ENCODE measurements at regions not wholly inside any gene's neighbourhood (a gene's known extent, or its start where the extent isn't known, plus 50 kb on each side); places are given as distances from the start of the nearest gene placed in this dataset.

DNA sequence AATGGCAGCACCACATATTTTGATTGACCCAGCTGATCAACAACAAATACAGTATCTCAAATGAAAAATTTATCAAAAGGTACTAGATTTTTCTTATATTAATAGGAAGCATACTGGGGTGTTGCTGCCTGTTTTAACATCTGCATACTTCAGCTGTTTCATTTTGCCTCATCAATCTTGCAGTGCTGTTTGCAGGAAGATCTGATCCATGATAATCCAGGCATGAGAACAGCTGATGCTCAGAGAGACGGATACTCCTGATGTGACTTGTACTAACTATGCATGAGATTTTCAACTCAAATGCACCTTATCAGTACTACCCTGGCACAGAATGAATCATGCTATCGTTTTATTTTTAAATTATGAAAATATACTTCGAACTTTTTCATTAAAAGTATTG, 2136.8 kb downstream of the PCDH9 start:
- DNase-seq: no peak

DNA sequence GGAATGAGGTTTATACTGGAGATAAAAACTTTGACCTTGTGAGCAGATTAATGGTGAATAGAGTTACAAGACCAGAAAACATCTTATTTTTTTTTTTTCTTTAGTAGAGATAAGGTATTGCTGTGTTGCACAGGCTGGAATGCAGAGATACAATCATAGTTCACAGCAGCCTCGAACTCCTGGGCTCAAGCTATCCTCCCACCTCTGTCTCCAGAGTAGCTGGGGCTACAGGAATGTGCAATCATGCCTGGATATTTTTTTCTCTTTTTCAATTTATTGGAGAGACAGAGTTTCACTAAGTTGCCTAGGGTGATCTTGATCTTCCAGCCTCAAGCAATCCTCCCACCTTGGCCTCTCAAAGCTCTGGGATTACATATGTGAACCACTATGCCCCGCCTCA, 2139.1 kb downstream of the PCDH9 start:
- DNase-seq: no peak

DNA sequence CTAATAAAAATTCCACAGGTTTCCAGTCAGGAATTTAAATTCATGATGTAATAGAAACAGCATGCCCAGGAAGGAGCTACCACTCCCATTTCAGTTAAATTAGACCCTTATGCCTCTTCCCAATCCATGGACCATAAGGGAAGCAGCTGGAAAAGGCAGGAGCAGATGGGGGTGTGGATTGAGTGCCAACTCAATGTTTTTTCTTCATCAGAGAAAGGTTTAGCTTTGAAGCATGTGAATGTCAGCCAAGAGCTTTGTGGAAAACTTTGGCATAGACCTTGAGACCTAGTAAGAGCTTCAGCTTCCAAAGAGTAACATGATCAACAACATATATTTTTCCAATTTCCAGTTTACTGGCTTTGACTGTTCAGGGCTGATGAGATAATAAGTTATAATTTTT, 2139.9 kb downstream of the PCDH9 start:
- DNase-seq: no peak

DNA sequence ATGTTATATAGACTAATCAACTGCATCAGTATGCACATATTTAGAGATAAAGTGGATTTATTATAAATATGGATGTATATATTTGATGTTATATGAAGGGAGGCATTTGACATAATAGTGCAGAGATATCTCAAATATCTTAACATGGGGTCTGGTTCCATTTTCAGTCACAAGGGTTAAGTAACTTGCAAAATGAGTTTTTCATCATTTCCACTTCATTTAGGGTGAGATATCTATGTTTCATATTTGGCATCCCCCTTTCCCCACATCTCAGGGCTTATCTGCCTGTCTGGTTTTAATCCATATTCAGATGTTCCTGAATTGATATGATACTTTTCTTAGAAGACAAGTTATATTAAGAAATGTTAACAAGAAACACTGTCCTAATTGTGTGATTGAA, 2141.2 kb downstream of the PCDH9 start:
- DNase-seq: no peak

DNA sequence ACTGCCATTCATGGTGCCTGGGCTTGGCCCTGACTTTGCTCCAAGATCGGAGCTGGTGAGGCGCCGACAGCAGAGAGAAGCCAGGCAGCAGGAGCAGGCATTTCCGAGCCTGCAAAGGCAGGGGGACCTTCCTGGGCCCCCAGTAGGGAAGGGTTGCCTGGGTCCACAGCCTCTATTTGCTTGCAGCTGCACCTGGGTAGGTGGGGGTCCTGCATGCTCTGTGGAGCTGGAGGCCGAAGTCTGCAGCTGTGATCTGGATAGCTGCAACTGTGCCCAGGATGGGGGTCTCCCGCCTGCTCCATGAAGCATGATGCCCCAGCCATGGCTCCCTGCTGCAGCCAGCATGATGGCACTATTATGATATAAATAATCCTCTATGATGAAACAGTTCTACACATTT, 2144.2 kb downstream of the PCDH9 start:
- DNase-seq: no peak

DNA sequence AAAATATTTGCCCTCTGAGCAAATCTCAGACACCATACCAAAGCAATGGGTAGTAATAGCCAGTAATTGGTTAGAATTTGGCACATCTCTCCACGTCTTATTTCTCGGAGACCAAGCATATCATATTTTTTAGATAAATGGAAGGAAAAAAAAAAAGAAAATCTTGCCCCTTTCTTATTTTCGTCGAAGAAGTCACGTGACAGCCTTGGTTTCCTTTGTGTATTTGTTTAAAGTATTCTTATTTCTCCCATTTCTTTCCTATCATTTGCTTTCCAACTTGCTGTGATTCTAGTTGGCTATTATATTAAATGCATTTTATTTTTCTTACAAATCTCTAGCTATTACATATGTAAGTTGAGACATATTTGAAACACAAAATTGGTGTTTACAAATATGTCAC, 2155.9 kb downstream of the PCDH9 start:
- no peak for DNase-seq

DNA sequence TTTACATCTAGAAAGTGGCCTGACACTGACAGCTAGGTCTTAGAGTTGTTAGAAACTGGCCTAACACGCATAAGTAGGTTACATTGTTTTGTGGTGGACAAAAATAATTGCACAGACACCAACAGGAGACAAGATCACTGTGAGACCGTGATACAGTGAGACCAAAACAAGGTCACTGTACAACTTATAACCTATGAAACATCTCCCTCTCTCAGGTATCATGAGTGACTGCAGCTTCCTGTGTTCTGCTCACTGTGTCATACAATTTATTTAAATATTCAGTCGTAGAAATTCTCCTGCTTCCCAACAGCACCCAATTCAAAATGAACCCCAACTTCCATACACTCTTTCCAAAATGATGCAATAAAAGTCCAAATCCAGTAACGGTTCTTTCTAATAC, 2165.2 kb downstream of the PCDH9 start:
- DNase-seq: no peak

DNA sequence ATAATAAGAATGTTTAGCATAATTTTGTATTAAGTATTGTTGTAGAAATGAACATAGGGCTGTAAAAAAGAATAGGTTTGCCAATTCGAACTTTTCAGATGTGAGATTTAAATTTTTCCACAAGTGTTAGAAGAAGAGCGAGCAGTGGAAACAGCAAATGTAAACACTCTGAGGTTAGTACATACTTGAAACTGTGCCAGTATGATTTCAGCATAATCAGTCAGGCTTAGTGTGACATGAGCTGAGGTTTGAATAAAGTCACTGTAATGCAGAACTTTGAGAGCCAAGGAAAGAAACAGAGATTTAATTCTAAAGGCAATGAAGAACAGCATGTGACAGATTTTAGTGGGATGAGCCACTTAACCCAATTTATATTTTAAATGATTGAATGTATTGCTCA, 2166.4 kb downstream of the PCDH9 start:
- no peak for DNase-seq

DNA sequence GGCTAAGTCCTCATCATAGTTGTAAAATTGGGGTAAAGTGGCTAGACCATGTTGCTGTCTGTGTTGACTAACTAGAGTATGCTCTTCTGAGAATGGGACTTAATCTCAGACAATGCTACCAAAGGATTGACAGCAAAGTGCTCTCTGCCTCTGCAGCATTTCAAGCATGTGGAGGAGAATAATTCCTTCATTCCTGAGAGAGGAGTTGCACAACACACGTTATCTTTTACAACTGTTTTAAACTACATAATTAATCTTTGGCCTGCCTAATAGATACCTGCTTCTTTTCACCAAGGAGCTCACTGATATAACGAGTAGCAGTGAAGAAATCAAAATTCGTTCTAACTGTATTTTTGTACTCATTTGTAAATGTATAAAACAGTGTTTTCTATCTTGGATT, 2172.2 kb downstream of the PCDH9 start:
- DNase-seq: no peak

DNA sequence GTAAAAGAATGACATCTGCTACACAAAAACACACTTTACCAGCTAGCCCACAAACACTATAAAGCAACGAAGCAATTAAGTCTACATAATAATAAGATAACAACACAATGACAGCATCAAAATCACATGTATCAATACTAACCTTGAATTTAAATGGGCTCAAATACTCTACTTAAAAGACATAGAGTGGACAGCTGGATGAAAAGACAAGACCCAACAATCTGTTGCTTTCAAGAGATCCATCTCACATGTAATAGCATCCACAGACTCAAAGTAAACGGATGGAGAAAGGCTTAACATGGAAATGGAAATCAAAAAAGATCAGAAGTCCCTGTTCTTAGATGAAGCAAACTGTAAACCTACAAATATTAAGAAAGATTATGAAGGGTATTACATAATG, 2175.9 kb downstream of the PCDH9 start:
- DNase-seq: no peak

DNA sequence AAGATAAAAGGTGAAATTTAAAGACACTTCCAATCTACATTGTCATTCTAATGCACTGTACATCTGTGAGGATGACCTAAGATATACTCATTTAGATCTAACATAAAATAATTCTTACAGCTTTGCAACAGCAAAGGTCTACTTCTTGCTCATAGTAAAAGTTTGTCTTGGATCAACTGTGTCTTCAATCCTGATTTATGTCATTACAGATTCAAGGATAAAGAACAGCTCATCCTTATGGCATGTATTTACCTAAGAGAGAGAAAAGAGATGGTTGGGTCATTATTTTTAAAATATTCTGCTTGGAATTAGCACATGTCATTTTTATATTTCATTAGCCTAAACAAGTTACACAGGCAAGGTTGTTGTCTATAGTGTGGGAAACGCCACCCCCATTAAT, 2193.1 kb downstream of the PCDH9 start:
- DNase-seq: no peak

DNA sequence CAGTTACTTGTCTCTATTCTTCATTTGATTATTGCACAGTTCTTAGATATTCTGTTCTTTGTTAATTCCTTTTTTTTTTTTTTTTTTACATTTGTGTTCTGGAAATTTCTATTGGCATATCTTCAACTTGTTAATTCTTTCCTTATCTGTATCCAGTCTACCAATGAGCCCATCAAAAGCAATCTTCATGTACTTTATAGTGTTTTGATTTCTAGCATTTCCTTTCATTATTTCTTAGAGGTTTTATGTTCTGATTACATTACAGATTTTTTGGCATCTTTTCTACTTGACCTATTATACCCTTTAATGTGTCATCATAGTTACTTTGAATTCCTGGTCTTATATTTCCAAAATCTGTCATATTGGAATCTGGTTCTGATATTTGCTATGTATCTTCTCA, 2194.8 kb downstream of the PCDH9 start:
- no peak for DNase-seq

DNA sequence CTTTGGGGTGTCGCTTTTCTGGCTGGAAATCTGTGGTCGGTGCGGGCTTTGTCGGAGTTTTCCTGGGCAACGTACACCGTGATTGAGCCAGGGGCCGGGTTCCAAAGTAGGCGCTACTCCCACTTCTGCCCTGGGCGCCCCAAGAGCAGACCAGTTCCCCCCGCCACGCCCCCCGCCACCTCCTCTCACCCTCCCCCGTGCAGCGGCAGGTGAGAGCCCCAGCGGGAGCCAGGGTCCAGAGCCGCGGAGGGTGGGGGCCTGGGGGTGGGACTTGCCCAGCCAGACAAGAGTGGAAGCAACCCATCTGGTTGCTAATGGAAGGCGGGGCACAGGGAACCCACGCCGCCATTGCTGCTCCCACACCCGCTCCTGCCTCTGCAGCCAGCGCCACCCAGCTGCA, 2195.9 kb downstream of the PCDH9 start:
- DNase-seq: no peak

DNA sequence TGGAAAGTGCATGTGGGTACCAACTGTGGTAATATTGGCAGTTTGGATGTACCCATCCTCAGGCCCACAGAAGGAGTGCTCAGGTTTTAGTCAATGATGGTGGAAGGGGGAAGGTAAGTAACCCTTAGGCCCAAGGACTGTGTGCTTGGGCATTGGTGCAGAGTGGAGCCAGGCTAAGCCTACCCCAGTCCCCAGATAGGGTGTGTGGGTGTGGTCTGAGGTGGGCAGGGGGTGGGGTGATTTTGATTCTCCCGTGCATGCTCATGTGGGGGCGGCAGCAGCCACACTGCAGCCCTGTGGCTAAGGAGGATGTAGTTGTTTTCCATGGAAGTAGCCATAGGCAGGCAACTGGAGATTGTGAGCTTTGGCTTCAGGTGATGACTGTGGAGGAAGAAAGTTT, 2197.3 kb downstream of the PCDH9 start:
- DNase-seq: no peak

DNA sequence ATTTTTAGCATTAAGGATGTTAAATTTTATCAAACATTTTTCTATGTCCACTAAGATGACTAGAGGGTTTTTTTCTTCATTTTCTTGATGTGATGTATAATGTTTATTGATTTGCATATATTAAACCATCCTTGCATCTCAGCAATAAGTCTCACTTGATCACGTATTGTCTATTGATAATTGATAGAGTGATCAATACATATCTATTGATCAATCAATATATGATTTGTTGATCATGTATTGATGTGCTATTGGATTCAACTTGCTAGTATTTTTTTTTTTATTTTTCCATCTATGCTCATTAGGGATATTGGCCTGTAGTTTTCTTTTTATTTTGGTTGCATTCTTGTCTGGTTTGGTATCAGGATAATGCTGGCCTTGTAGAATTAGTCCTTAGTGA, 2202.0 kb downstream of the PCDH9 start:
- DNase-seq: no peak

DNA sequence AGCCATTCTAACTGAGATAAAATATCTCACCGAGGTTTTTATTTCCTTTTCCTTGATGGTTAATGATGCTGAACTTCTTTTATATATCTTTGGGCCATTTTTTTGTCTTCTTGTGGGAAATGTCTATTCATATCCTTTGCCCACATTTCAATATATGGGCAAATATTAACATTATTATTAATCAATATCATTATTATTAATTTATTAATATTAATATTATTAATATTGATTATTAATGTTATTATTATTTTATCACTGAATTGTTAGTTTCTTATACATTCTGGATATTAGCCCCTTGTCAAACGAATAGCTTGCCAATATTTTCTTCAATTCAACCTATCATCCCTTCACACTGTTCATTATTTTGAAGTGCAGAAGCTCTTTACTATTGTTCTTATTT, 2203.6 kb downstream of the PCDH9 start:
- DNase-seq: no peak

DNA sequence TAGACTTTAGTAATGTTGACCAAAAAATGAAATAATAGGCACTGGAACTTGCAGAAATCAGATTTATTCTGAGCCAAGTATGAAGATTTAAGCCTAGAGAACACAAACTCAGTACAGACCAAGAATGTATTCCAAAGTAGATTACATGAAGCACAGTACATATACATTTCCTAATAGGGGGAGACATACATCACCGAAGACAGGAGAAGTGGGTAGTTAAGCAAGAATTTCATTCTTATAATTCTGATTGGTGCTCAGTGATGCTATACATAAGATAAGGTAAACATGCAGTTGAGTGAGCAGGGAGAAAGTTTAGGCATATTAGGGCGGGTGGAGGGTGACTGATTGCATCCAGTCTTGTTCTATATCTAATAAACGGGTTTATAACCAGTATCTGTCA, 2218.8 kb downstream of the PCDH9 start:
- no peak for DNase-seq

DNA sequence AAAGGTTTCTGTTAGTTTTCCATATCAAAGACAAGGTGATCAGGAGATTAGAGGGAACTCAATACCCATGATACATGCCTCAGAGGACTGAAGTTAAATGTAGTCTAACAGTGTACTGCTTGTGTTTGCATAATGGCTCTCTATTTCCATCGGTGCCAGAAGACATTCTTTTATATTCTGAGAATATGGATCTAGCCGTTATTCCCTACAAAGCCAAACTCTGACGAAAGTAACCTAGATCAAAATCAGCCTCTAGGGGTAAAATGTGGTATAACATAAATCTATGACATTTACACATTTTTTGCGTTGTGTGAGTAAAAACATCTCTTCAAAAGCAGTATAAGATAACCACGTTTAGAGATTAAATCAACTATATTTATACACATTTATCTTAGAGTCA, 2232.7 kb downstream of the PCDH9 start:
- no peak for DNase-seq

DNA sequence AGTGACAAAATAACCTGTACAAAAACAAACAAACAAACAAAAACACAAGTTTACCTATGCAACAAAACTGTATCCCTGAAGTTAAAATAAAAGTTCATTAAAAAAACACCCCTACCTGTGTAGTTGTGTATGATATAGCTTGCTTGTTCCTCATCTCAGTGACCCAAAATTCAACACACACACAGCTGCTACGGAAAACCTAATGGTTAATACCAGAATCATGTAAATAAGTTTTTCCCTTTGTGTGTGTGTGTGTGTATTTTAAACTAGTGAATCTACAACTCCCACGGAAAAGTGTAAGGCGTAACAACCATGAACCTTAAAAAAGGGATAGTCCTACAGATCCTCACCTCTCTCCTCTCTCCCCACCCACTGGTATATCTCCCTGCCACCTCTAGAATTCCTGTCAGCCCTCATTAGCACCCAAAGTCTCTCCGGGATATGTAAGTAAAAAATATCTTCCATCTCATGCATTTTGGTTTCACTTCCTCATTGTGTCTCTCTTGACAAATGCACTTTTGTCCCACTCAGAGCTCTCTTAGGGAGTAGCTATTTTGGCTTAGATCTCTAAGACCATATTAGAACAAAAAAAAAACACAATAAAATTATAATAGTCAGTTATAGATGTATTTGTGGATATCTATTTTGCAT, 2236.5 kb downstream of the PCDH9 start:
- no peak for DNase-seq

DNA sequence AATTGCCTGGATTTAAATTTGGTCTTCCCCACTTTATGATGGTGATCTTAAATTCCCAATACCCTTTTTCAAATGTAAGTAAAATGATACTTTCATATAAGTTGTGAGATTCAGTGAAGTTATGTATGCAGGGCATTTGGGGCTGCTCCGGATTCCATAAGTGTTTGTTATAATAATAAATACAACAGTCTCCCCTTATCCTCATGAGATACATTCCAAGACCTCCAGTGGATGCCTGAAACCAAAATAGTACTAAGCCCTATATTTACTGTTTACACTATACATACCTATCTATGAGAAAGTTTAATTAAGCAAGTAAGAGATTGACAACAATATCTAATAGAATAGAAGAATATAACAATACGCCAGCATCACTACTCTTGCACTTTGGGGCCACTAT, 2237.8 kb downstream of the PCDH9 start:
- no peak for DNase-seq

DNA sequence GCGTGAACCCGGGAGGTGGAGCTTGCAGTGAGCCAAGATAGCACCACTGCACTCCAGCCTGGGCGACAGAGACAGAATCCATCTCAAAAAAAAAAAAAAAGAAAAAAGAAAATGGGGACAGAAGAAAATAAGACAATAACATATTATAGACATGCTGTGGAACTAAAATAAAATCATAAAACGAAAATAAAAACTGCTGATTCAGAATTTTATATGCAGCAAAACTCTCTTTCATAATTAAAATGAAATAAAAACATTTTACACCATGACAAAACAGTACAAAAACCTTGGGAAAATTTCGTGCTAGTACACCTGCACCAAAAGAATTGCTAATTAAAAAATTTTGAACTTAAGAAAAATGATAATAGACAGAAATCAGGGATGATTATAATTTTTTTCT, 2245.1 kb downstream of the PCDH9 start:
- no peak for DNase-seq

DNA sequence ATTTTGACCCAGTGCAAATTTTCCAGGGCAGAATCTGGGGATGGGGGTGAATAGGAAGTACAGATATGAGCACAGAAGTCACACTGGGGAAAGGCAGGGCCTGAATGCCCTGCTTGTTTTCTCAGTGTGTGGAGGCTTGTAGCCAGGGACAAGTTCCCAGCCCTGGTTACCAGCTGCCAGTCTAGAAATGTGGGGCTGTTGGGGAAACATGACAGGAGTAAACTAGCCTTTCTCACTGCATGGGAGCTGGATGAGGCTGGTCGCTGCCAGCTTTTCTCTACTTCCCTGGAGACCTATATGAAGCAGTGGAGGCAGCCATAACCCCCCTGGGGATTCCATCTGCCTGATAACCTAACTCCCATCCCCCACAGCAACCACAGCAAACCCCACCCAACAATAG, 2267.7 kb downstream of the PCDH9 start:
- no peak for DNase-seq

DNA sequence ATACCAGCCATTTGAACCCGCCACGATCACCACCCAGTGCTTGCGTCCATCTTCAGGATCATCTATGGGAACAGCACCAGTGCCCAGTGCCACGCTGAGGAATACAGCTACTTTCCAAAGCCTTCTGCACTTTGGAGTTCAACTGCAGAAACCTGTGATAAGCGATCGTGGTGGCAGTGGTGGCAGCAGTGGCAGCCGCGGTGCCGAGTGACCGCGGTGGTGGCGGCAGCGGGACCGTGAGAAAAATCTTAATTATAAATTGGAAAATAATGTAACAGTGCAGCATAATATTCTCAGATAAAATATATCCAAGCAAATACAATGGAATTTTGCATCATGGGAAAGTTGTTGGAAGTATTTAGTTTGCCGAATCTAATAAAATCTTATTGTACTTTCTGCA, 2270.9 kb downstream of the PCDH9 start:
- no peak for DNase-seq

DNA sequence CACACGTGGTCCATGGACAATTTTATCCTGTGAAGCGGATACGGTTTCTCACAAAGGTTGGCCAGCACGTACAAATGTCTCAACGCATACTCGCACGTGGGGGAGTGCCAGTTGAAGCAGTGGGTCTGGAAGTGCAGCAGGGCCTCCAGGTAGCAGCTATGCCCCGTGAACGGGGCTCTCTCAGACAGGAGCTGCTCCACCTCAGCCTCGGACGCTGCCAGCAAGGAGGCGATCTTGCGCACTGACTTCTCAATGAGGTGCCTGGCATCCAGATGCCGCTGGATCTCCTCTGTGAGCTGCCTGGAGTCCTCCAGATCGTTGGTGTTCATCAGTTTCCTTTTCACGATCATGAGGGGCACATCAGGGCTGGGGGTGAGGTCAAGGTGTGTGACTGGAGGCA, 2272.0 kb downstream of the PCDH9 start:
- no peak for DNase-seq

DNA sequence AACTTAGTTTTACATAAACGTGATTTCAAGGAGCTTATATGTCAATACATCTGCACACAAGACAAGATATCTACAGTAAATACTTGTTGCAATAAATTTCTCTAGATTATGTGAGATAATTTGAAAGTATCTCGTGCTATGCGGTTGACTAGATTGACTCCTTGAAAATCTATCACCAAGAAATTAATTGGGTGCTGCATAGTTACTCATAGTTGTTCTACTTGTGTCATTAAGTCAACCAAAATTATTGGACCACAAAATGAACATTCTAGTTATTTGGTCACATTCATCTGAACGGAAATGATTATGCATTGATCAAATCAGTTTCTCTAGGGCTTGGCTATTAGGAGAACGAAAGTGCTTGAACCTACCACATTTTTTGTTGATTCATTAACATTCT, 2291.5 kb downstream of the PCDH9 start:
- DNase-seq: no peak

DNA sequence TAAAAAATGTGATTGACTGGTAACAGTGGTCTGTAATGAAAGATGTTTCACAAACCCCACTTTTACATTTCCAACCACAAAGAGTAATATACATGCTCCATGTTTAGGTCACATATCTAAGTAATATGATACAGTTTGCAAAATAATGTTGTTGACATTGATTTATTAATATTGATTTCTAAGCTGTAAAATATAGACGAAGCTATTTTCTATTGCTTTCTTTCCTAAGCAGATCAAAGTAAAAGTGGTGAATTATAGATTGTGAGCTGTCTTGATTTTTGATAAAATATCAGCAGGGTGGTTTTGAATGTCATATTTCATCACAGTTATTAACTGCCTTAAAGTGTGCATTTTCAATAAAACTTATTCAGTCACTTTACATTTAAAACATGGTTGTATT, 2292.8 kb downstream of the PCDH9 start:
- no peak for DNase-seq
